GM23338 (cell line): ENCODE measurements at regions not wholly inside any gene's neighbourhood (a gene's known extent, or its start where the extent isn't known, plus 50 kb on each side); places are given as distances from the start of the nearest gene placed in this dataset.

Experiments used
- ATAC-seq: fragments of 200-7000 bp; cut with Tn5 transposase; 3 replicates; pipeline ENCODE4 v1.9.1; 2020
- DNase-seq: peaks from one replicate; pipeline ENCODE4 v3.0.0-alpha.2; 2015; ENCODE audit warnings: low spot score
- H2AFZ ChIP-seq: fragments of 200-600 bp; sonication (generic); 2 replicates; pipeline ENCODE4 v1.8.0; 2016; ENCODE audit warnings: antibody characterized with exemption, mild to moderate bottlenecking, moderate library complexity
- H3F3A ChIP-seq: fragments of 200-600 bp; sonication (generic); replicated peaks from 2 replicates; pipeline ENCODE4 v1.8.0; 2017; ENCODE audit warnings: antibody characterized with exemption, mixed run types, low read depth
- H3K27ac ChIP-seq: fragments of 200-600 bp; sonication (generic); 2 replicates; pipeline ENCODE4 v1.6.1; 2016; ENCODE audit warnings: low read depth
- H3K27me3 ChIP-seq: fragments of 200-600 bp; sonication (generic); 2 replicates; pipeline ENCODE4 v1.8.0; 2016; ENCODE audit warnings: mild to moderate bottlenecking, mixed run types, moderate library complexity; ENCODE audit not compliant: insufficient read depth
- H3K36me3 ChIP-seq: fragments of 200-600 bp; sonication (generic); 2 replicates; pipeline ENCODE4 v1.8.0; 2016; ENCODE audit warnings: mild to moderate bottlenecking; ENCODE audit not compliant: insufficient read depth
- H3K4me1 ChIP-seq: fragments of 200-600 bp; sonication (generic); 2 replicates; pipeline ENCODE4 v1.8.0; 2016; ENCODE audit warnings: mild to moderate bottlenecking, moderate library complexity; ENCODE audit not compliant: insufficient read depth
- H3K4me2 ChIP-seq: fragments of 200-600 bp; sonication (generic); 2 replicates; pipeline ENCODE4 v1.7.1; 2017; ENCODE audit warnings: mixed run types
- H3K4me3 ChIP-seq: fragments of 200-600 bp; sonication (generic); 2 replicates; pipeline ENCODE4 v1.6.1; 2016; ENCODE audit warnings: mixed run types
- H3K79me2 ChIP-seq: fragments of 200-600 bp; sonication (generic); replicated peaks from 2 replicates; pipeline ENCODE4 v1.8.0; 2017; ENCODE audit warnings: mild to moderate bottlenecking; ENCODE audit not compliant: insufficient read depth
- H3K9me2 ChIP-seq: fragments of 200-600 bp; sonication (generic); 2 replicates; pipeline ENCODE4 v1.8.0; 2017; ENCODE audit not compliant: insufficient read depth
- H4K20me1 ChIP-seq: fragments of 200-600 bp; sonication (generic); replicated peaks from 2 replicates; pipeline ENCODE4 v1.8.0; 2017; ENCODE audit warnings: mild to moderate bottlenecking; ENCODE audit not compliant: insufficient read depth
- H3K27ac Mint-ChIP-seq: 2 replicates; pipeline ENCODE4 v1.8.0; 2020; ENCODE audit warnings: inconsistent platforms, mild to moderate bottlenecking, moderate library complexity, mixed read lengths
- H3K27me3 Mint-ChIP-seq: 3 replicates; pipeline ENCODE4 v1.8.0; 2022; ENCODE audit warnings: low read depth, mild to moderate bottlenecking, moderate library complexity, mixed read lengths, inconsistent platforms; ENCODE audit not compliant: insufficient read depth, poor library complexity
- H3K36me3 Mint-ChIP-seq: 3 replicates; pipeline ENCODE4 v1.8.0; 2021; ENCODE audit warnings: low read depth, mild to moderate bottlenecking, inconsistent platforms, moderate library complexity, mixed read lengths
- H3K4me1 Mint-ChIP-seq: 3 replicates; pipeline ENCODE4 v1.8.0; 2020; ENCODE audit warnings: mild to moderate bottlenecking, inconsistent platforms, mixed read lengths
- H3K4me3 Mint-ChIP-seq: 3 replicates; pipeline ENCODE4 v1.8.0; 2021; ENCODE audit warnings: moderate library complexity, mild to moderate bottlenecking, inconsistent platforms, mixed read lengths
- H3K9me3 Mint-ChIP-seq: 3 replicates; pipeline ENCODE4 v1.8.0; 2020; ENCODE audit warnings: moderate library complexity, mild to moderate bottlenecking, inconsistent platforms, mixed read lengths
- CTCF ChIP-seq, 2 experiments: fragments of 200-600 bp in 1 of 2; sonication (generic) in 1 of 2; conservative IDR thresholded peaks; 2 replicates each; pipeline versions ENCODE4 v1.5.1 to v1.6.1; 2016 to 2017; ENCODE audit warnings: antibody characterized with exemption in 2 of 2, low read depth in 2 of 2, mild to moderate bottlenecking in 2 of 2, moderate library complexity in 1 of 2
- ETS1 ChIP-seq: IDR thresholded peaks from 2 replicates; pipeline ENCODE4 v1.6.1; 2016; ENCODE audit warnings: antibody characterized with exemption
- EZH2 ChIP-seq: fragments of 200-600 bp; sonication (generic); IDR thresholded peaks from one replicate; pipeline ENCODE4 v1.8.0; 2017; ENCODE audit warnings: antibody characterized with exemption, mild to moderate bottlenecking, low read depth; ENCODE audit not compliant: unreplicated experiment
- EZH2phosphoT487 ChIP-seq: fragments of 200-600 bp; sonication (generic); IDR thresholded peaks from one replicate; pipeline ENCODE4 v1.8.1; 2018; ENCODE audit warnings: antibody characterized with exemption; ENCODE audit not compliant: unreplicated experiment
- JUNB ChIP-seq: IDR thresholded peaks from one replicate; pipeline ENCODE4 v1.6.1; 2016; ENCODE audit warnings: antibody characterized with exemption; ENCODE audit not compliant: unreplicated experiment
- POLR2AphosphoS5 ChIP-seq: IDR thresholded peaks from 2 replicates; pipeline ENCODE4 v1.6.1; 2016; ENCODE audit warnings: antibody characterized with exemption, low read depth
- STAT1 ChIP-seq: IDR thresholded peaks from one replicate; pipeline ENCODE4 v1.6.1; 2016; ENCODE audit warnings: antibody characterized with exemption; ENCODE audit not compliant: unreplicated experiment
- ZNF114 ChIP-seq: fragments of 250-450 bp; sonication (Bioruptor Pico); IDR thresholded peaks from 2 replicates; pipeline ENCODE4 v1.5.0; 2020; ENCODE audit warnings: mild to moderate bottlenecking, moderate library complexity
- ZNF331 ChIP-seq: fragments of 250-450 bp; sonication (Bioruptor Pico); IDR thresholded peaks from 2 replicates; pipeline ENCODE4 v1.5.0; 2020; ENCODE audit warnings: low read depth, mild to moderate bottlenecking, moderate library complexity
- ZNF462 ChIP-seq: fragments of 250-450 bp; sonication (Bioruptor Pico); IDR thresholded peaks from 2 replicates; pipeline ENCODE4 v1.5.0; 2020; ENCODE audit warnings: mild to moderate bottlenecking, moderate library complexity

DNA sequence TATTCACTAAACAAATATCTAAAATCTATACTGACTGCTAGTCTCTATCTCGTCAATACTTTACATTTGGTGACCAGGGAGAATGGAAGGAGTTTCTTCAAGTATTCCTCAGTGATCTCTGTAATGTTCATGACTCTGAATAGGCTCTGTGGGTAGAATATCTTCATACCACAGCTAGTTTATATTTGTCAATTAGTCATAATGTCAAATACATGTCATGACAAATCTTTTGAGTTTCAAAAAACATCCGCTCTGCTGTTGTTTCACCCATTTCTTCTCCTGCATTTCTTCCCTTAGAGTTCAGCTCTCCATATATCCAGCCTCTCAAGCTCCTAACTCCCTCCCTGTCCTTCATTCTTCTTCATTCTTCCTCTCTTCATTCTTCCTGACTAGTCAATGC is 206.5 kb upstream of the FANCL start:
- Mint-ChIP-seq H3K27ac (peak overlapping the region; percentile 54), H3K4me3 (no peak overlapping the region), H3K9me3 (no peaks in the 10 kb centered on the region), H3K4me1 (peaks cover 35% of the 10 kb centered on the region), H3K36me3 (no peaks in the 10 kb centered on the region), H3K27me3 (peaks cover 4% of the 10 kb centered on the region)
- peak overlapping the region; percentile 3; the same call in 1 of the 2 replicates for H2AFZ ChIP-seq
- H3K4me3 ChIP-seq = no peak overlapping the region
- H3K4me1 ChIP-seq = peaks cover 39% of the 10 kb centered on the region
- H3K36me3 ChIP-seq = no peaks in the 10 kb centered on the region
- H4K20me1 ChIP-seq = no peaks in the 10 kb centered on the region
- H3K4me2 ChIP-seq = no peak overlapping the region
- peak overlapping the region; percentile 1; the same call in 1 of the 2 replicates for H3K27ac ChIP-seq
- H3K9me2 ChIP-seq = no peaks in the 10 kb centered on the region
- no peaks in the 10 kb centered on the region for H3K79me2 ChIP-seq
- TF ChIP-seq POLR2AphosphoS5 (no peak), ZNF114 (CRISPR knock-in tag) (no peak), JUNB (no peak), CTCF (conservative IDR thresholded peaks at IDR 0.05; ENCODE audit: low read depth in 2 of 2) (no peak)
- peak; percentile 24 for ATAC-seq
- H3F3A ChIP-seq = no peaks in the 10 kb centered on the region
- DNase-seq = no peak
- H3K27me3 ChIP-seq = no peaks in the 10 kb centered on the region

DNA sequence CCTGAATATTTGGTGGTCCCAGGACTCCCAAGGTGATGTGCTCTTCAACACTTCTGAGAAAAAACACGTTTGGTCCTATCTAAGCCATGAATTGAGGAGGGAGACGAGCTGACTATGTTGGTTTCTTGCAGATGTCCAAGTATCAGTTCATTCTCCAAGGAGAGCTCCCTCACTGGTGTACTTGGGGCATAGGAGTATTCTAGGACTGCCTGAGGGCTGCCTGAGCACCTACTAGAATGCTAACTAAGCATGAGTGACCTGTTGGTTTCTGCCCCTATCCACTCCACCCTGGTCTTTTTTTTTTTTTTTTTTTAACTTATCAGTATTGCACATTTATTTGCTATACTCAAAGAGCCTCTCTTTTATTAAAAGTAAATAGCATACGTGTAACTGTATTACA is 200.5 kb upstream of the FANCL start:
- H3K27ac ChIP-seq = no peak overlapping the region
- no peak overlapping the region for H2AFZ ChIP-seq
- no peak for DNase-seq
- no peak; the same call in 2 of the 3 replicates for ATAC-seq
- no peaks in the 10 kb centered on the region for H4K20me1 ChIP-seq
- no peak overlapping the region for H3K4me2 ChIP-seq
- H3K4me3 ChIP-seq = no peak overlapping the region
- H3K4me1 ChIP-seq = peaks cover 12% of the 10 kb centered on the region; the same call in 1 of the 2 replicates
- H3K36me3 ChIP-seq = no peaks in the 10 kb centered on the region
- Mint-ChIP-seq H3K4me1 (peaks cover 12% of the 10 kb centered on the region), H3K27ac (no peak overlapping the region), H3K36me3 (no peaks in the 10 kb centered on the region), H3K27me3 (no peaks in the 10 kb centered on the region), H3K4me3 (no peak overlapping the region), H3K9me3 (no peaks in the 10 kb centered on the region)
- no peaks in the 10 kb centered on the region for H3F3A ChIP-seq
- no peaks in the 10 kb centered on the region for H3K27me3 ChIP-seq
- TF ChIP-seq EZH2phosphoT487 (no peak), POLR2AphosphoS5 (no peak), CTCF (conservative IDR thresholded peaks at IDR 0.05; ENCODE audit: low read depth in 2 of 2) (no peak), ETS1 (no peak), EZH2 (no peak), ZNF462 (CRISPR knock-in tag) (no peak), ZNF331 (no peak), STAT1 (no peak), ZNF114 (CRISPR knock-in tag) (no peak), JUNB (no peak)
- H3K79me2 ChIP-seq = no peaks in the 10 kb centered on the region
- H3K9me2 ChIP-seq = no peaks in the 10 kb centered on the region
